ENCODE measurements at regions not wholly inside any gene's neighbourhood (a gene's known extent, or its start where the extent isn't known, plus 50 kb on each side); places are given as distances from the start of the nearest gene placed in this dataset.

- Mint-ChIP-seq H3K4me3 (no peak overlapping the region), H3K27ac (no peak overlapping the region), H3K27me3 (ENCODE audit: low read depth in 2 of 2) (peaks cover 6 to 15% of the 10 kb centered on the region in 2 donors), H3K36me3 (no peaks in the 10 kb centered on the region), H3K9me3 (no peaks in the 10 kb centered on the region), H3K4me1 (peaks cover 5% of the 10 kb centered on the region in 2 donors)
- Histone ChIP-seq H3K9me3 (ENCODE audit: control insufficient read depth, insufficient read depth, low read length) (no peaks in the 10 kb centered on the region), H3K4me3 (ENCODE audit: low read length) (no peak overlapping the region), H3K27ac (ENCODE audit: low read length) (no peak overlapping the region), H3K36me3 (ENCODE audit: control insufficient read depth, insufficient read depth, low read length) (no peaks in the 10 kb centered on the region), H3K27me3 (ENCODE audit: control insufficient read depth, insufficient read depth, low read length) (no peaks in the 10 kb centered on the region), H3K4me1 (ENCODE audit: control insufficient read depth, insufficient read depth, low read length) (no peaks in the 10 kb centered on the region)
- no peak for TF ChIP-seq CTCF (IDR thresholded peaks at IDR 0.05)
- intact Hi-C loops (cut with micrococcal nuclease), result no loop called here
- no peak for ATAC-seq
- DNase-seq, result no peak
These were observed 90.8 kb upstream of the ELOVL5 start for GRCh38 chr6:53439556-53439955.

- H3K27ac ChIP-seq (ENCODE audit: low read length), result no peak overlapping the region
- peak; percentile 43 for TF ChIP-seq CTCF (IDR thresholded peaks at IDR 0.05)
- no peaks in the 10 kb centered on the region for H3K4me1 ChIP-seq (ENCODE audit: control insufficient read depth, insufficient read depth, low read length)
- H3K4me3 Mint-ChIP-seq, result no peak overlapping the region
- H3K9me3 ChIP-seq (ENCODE audit: control insufficient read depth, insufficient read depth, low read length), result no peaks in the 10 kb centered on the region
- no peaks in the 10 kb centered on the region for H3K36me3 Mint-ChIP-seq
- peaks cover 5% of the 10 kb centered on the region in 2 donors for H3K4me1 Mint-ChIP-seq
- peak overlapping the region in 1 of 2 donors; percentile 15 for H3K27ac Mint-ChIP-seq
- no peaks in the 10 kb centered on the region for H3K36me3 ChIP-seq (ENCODE audit: control insufficient read depth, insufficient read depth, low read length)
- H3K27me3 Mint-ChIP-seq (ENCODE audit: low read depth in 2 of 2), result peaks cover 2 to 15% of the 10 kb centered on the region in 2 donors
- DNase-seq, result peak in 1 of 2 donors; percentile 58
- ATAC-seq, result peak; percentile 49 to 78 (median 75)
- H3K9me3 Mint-ChIP-seq, result no peaks in the 10 kb centered on the region
- no peak overlapping the region for H3K4me3 ChIP-seq (ENCODE audit: low read length)
- intact Hi-C loops (cut with micrococcal nuclease), result loop anchor here (1.0 kb wide), 1 partner anchor 265 kb away; no protein-coding TSS in a partner anchor
- H3K27me3 ChIP-seq (ENCODE audit: control insufficient read depth, insufficient read depth, low read length), result no peaks in the 10 kb centered on the region
- 58% methylated on average over 5 of the region's 5 CpGs for WGBS (ENCODE audit: insufficient coverage)
These were observed 88.9 kb upstream of the ELOVL5 start for GRCh38 chr6:53437557-53438202.

- WGBS (ENCODE audit: insufficient coverage), result 69% methylated on average over 7 of the region's 7 CpGs
- no peak for TF ChIP-seq CTCF (IDR thresholded peaks at IDR 0.05)
- no peaks in the 10 kb centered on the region for H3K36me3 Mint-ChIP-seq
These were observed 88.0 kb upstream of the ELOVL5 start for GRCh38 chr6:53436526-53437303.

More at GRCh38 chr6:53436526-53437303, 88.0 kb upstream of the ELOVL5 start:
- intact Hi-C loops (cut with micrococcal nuclease), result loop anchor here (1.0 kb wide), 1 partner anchor 264 kb away; no protein-coding TSS in a partner anchor
- DNase-seq, result no peak
- Histone ChIP-seq H3K27me3 (ENCODE audit: control insufficient read depth, insufficient read depth, low read length) (no peaks in the 10 kb centered on the region), H3K9me3 (ENCODE audit: control insufficient read depth, insufficient read depth, low read length) (no peaks in the 10 kb centered on the region), H3K4me1 (ENCODE audit: control insufficient read depth, insufficient read depth, low read length) (no peaks in the 10 kb centered on the region), H3K36me3 (ENCODE audit: control insufficient read depth, insufficient read depth, low read length) (no peaks in the 10 kb centered on the region), H3K4me3 (ENCODE audit: low read length) (no peak overlapping the region), H3K27ac (ENCODE audit: low read length) (no peak overlapping the region)
- Mint-ChIP-seq H3K4me1 (peaks cover 5 to 10% of the 10 kb centered on the region in 2 donors), H3K9me3 (no peaks in the 10 kb centered on the region), H3K27ac (no peak overlapping the region), H3K4me3 (no peak overlapping the region), H3K27me3 (ENCODE audit: low read depth in 2 of 2) (peaks cover 2 to 9% of the 10 kb centered on the region in 2 donors)
- no peak for ATAC-seq
